CD4-positive, alpha-beta T cell treated with Interferon gamma for 1 hour (primary cell): ENCODE measurements at regions not wholly inside any gene's neighbourhood (a gene's known extent, or its start where the extent isn't known, plus 50 kb on each side); places are given as distances from the start of the nearest gene placed in this dataset.
"Not testable (repeated sequence)": the region's sequence is repeated elsewhere in the genome, so short reads cannot be mapped to it uniquely, and the experiment has no call there.

Source experiments
- DNase-seq: peaks from one replicate; pipeline ENCODE4 v3.0.0-alpha.2; 2020

DNA sequence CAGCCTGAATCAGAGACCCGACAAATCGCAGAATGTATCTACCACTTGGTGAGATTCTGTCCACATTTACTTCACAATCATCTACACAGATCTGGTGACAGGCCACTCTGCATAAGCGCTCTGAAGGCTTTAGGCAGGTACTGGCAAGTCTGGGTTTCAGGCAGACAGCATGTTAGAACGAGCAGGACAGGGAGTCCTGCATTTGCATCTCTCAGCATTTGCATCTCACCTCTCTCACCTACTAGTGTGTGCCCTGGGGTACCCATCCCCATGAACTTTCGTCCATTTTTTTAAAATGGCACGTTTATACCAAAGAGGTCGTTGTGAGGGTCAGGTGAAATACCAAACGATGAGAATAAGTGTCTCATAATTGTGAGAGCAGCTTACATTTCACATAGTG is 108.2 kb downstream of the SPATA31A1 start:
- not testable (repeated sequence) for DNase-seq

- DNase-seq, result peak; percentile 82
Measured at GRCh38 chr9:39464122-39464777, 108.8 kb downstream of the SPATA31A1 start.

DNA sequence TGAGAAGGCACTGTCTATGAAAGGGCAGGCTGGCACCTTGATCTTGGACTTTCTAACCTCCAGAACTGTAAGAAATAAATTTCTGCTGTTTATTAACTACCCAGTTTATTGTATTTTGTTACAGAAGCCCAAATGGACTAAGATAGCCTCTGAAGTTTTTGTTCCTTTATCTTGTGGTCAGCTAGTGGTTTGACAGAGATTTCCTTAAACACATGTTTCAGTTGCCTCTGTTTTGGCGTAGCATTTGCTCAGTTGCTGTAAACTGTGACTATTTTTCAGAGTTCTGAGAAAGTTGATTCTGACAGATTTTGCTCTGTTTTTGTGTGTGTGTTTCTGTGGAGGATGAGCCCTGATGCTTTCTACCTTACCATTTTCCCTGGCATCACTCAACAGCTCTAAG is 119.0 kb downstream of the SPATA31A1 start:
- not testable (repeated sequence) for DNase-seq

DNA sequence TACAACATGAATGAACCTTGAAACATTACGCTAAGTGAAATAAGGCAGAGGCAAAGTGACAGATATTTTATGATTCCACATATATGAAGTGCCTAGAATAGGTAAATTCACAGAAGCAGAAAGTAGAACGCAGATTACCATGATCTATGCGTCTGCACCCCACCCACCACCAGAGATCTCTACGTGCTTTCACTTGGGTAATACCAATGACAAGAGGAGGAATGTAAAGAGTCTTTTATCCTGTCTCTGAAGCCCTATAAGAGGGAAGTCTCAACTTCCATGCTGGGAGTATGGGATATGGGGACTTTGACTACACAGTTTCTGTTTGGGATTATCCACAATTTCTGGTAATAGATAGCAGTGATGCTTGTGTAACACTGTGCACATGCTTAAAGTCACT is 127.6 kb downstream of the SPATA31A1 start:
- not testable (repeated sequence) for DNase-seq

- DNase-seq, result not testable (repeated sequence)
Measured at GRCh38 chr9:39483880-39484279, 128.4 kb downstream of the SPATA31A1 start.

GRCh38 chr9:39484292-39484691 is 128.8 kb downstream of the SPATA31A1 start:
- not testable (repeated sequence) for DNase-seq

- not testable (repeated sequence) for DNase-seq
Measured at GRCh38 chr9:39487477-39487876, 132.0 kb downstream of the SPATA31A1 start.

- not testable (repeated sequence) for DNase-seq
Measured at GRCh38 chr9:39496248-39496647, 140.8 kb downstream of the SPATA31A1 start.

- not testable (repeated sequence) for DNase-seq
Measured at GRCh38 chr9:39503178-39503577, 147.7 kb downstream of the SPATA31A1 start.

DNA sequence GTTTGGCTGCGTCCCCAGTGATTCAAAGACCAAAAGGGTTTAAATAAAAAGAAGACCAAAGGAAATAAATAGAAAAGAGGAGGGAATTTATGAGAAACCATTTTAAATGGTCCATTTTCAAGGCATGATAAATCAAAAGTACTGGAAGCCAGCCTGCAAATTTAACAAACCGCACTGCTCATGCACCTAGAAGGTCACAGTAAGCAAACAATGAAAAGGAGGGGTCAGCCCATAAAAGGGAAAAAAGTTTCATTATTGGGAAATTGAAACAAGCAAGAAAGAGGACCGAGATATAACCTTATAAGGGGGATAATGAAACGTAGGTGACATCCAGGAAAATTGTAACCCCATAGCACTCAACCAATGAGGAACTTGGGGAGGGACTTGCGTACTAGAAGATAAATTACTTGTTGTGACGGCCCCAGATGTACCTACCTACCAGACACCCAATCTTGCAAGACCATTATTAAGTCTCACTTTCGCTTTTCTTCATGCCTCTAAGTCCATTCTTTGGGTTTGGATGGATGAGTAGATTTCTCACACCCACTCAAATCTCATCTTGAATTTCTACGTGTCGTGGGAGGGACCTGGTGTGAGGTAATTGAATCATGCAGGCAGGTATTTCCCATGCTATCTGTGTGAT is 172.0 kb downstream of the SPATA31A1 start:
- DNase-seq, result not testable (repeated sequence)

DNA sequence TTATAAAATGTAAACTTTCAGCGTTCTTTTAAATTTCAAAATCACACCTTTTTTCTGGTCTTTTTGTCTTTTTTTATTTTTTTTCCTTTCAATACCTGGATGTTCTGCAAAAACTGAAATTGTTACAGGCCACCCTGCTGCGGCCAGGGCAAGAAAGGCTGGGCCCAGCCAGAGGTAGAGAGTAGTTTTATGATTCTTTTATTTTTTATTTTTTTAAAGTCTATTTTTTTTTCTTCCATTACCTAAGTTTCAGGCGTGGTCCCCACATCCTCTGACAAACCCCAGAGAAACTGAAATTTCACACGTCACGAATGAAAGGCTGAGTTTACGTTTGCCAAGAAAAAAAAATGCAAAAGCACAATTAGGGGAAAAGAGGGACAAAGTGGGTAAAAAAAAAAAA is 177.1 kb downstream of the SPATA31A1 start:
- DNase-seq, result not testable (repeated sequence)

GRCh38 chr9:39533001-39533762 is 177.7 kb downstream of the SPATA31A1 start:
- DNase-seq, result not testable (repeated sequence)

DNA sequence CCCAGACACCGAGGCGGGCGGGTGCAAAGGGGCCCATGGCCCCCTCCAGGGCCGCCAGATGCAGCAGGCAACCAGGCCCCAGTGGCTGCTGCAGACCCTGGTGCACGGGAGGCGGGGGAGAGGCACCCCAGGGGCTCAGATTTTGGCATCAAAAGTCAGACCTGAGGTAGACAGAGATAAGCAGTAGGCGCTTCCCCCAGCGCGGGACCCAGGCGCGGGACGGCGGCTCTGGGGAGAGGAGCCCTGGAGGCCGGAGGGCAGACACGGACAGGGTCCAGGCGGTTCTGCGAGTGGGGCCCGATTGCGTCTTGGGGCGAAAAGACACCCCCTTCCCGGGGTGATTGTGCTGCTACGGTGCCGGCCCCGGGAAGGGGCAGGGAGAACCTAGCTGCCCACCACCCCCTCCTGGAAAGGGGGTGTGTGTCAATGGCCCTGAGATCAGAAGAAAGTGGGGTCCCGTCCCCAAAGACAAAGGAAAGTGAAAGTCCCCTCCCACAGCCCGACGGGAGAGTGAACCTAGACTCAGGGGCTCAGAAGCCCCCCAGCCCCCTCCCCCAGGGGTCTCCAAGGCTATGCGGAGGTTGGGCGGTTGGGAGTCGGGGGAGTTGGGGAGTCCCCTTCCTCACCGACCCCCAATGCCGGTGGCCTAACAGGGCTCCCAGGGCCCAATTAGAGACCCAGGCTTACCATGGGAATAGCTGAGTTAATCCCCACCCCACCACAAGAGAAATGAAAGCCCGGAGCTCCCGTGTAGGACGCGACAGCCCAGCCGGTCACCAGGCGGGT is 178.5 kb downstream of the SPATA31A1 start:
- DNase-seq, result not testable (repeated sequence)

DNA sequence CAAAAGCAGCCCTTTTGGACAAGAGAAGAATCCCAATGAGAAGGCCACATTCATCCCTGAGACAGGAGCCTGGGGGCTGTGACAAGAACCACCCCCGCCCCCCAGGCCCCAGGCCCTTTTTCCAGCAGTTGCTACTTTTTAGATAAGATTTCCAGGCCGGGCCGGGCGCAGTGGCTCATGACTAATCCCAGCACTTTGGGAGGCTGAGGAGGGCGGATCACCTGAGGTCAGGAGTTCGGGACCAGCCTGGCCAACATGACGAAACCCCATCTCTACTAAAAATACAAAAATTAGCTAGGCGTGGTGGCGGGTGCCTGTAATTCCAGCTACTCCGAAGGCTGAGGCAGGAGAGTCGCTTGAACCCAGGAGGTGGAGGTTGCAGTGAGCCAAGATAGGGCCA is 179.4 kb downstream of the SPATA31A1 start:
- DNase-seq, result not testable (repeated sequence)

DNA sequence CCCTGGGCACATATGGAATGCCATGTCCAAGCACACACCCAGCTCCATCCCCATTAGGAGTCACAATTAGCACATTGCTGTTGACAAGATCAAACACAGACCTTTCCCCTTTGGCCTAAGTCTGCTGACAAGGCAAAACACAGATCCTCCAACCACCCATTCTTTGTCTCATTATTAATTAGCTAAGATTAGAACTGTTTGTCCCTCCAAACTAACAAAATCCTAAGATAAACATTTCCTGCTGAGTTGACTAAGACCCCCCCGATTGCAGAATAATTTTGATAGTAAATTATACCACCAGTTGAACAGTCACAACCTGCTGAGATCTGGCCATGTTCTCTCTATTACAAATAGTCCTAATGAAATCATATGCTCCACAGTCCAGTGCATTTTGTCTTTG is 186.7 kb downstream of the SPATA31A1 start:
- not testable (repeated sequence) for DNase-seq

GRCh38 chr9:39545079-39545478 is 189.6 kb downstream of the SPATA31A1 start:
- not testable (repeated sequence) for DNase-seq

DNA sequence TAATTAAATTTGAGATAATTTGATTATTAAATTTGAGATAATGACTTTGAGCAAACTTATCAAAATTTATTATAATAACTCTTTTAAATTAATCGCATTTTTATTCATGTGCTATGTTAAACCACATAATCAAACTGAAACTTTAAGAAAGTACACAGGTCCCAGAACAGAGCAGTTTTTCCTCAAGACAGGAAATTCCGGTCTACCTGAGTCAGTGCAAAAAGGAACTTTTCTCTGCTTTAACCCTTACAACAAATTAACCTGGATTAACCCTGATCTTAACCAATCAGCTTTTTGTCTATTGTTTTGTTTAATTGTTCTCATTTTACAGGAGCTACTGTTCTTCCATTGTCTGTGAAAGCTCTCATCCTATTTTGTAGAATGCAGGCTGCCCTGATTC is 195.1 kb downstream of the SPATA31A1 start:
- not testable (repeated sequence) for DNase-seq

GRCh38 chr9:39551544-39551943 is 196.1 kb downstream of the SPATA31A1 start:
- not testable (repeated sequence) for DNase-seq

GRCh38 chr9:39552242-39552881 is 196.9 kb downstream of the SPATA31A1 start:
- DNase-seq, result not testable (repeated sequence)

DNA sequence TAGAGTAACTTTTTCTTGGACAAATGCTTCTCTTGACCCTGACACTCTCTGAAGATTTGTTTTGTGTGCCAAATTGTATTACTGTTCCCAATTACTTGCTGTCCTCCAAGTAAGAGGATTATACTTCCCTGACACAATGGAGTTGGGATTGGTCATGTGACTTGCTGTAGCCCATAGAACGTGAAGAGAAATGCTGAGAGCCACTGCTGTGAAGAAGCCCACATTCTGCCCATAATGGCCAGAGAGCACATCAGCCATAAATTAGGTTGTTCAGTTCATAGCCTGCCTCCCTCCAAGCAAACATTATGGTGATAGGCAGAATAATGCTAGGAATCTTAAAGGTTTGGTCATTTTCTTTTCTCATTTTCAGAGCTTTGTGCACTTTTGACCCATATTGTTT is 198.9 kb downstream of the SPATA31A1 start:
- not testable (repeated sequence) for DNase-seq

GRCh38 chr9:39559384-39559783 is 203.9 kb downstream of the SPATA31A1 start:
- DNase-seq, result peak; percentile 36

- not testable (repeated sequence) for DNase-seq
Measured at GRCh38 chr9:39566782-39567181, 211.3 kb downstream of the SPATA31A1 start.
